PC-9 (cell line): ENCODE measurements at regions not wholly inside any gene's neighbourhood (a gene's known extent, or its start where the extent isn't known, plus 50 kb on each side); places are given as distances from the start of the nearest gene placed in this dataset.

ENCODE experiments used
- BruUV-seq: library from RNA; stranded (reverse); fragments of 400-500 nt; replicated peaks from 2 replicates; lab custom pipeline; 2021; lab: Mats Ljungman, UMichigan
- CTCF ChIA-PET: fragments of 300-600 bp; sonication (Branson Sonifier 250); formaldehyde crosslinking; loops from one replicate; lab custom pipeline; 2022; ENCODE audit warnings: antibody characterized with exemption; lab: Charles Lee
- POLR2A ChIA-PET: fragments of 300-600 bp; sonication (Branson Sonifier 250); formaldehyde crosslinking; loops from one replicate; lab custom pipeline; 2022; ENCODE audit warnings: antibody characterized with exemption; ENCODE audit not compliant: unreplicated experiment; lab: Charles Lee
- DNase-seq, 2 experiments: peaks; one replicate each; pipeline versions ENCODE4 v3.0.0 to v3.0.0-alpha.2; 2015 to 2022; ENCODE audit warnings: mixed read lengths in 1 of 2
- H2AFZ ChIP-seq: fragments of 200-600 bp; sonication (generic); 2 replicates; pipeline ENCODE4 v1.8.1; 2017; ENCODE audit warnings: antibody characterized with exemption
- H3F3A ChIP-seq: fragments of 200-600 bp; sonication (generic); 2 replicates; pipeline ENCODE4 v1.8.1; 2017; ENCODE audit warnings: antibody characterized with exemption, mild to moderate bottlenecking, low read depth; ENCODE audit not compliant: insufficient read depth
- H3K27ac ChIP-seq: fragments of 200-600 bp; sonication (generic); 2 replicates; pipeline ENCODE4 v1.6.1; 2016; ENCODE audit warnings: mixed run types
- H3K27me3 ChIP-seq: fragments of 200-600 bp; sonication (generic); 2 replicates; pipeline ENCODE4 v1.6.1; 2016; ENCODE audit warnings: low read depth, mixed run types; ENCODE audit not compliant: insufficient read depth
- H3K36me3 ChIP-seq: fragments of 200-600 bp; sonication (generic); 2 replicates; pipeline ENCODE4 v1.6.1; 2016; ENCODE audit warnings: low read depth, mixed run types
- H3K4me1 ChIP-seq: fragments of 200-600 bp; sonication (generic); replicated peaks from 2 replicates; pipeline ENCODE4 v1.6.1; 2016; ENCODE audit warnings: mixed run types; ENCODE audit not compliant: insufficient read depth
- H3K4me2 ChIP-seq: fragments of 200-600 bp; sonication (generic); 2 replicates; pipeline ENCODE4 v1.6.1; 2017; ENCODE audit warnings: mixed run types
- H3K4me3 ChIP-seq: fragments of 200-600 bp; sonication (generic); 2 replicates; pipeline ENCODE4 v1.6.1; 2016; ENCODE audit warnings: mixed run types
- H3K79me2 ChIP-seq: fragments of 200-600 bp; sonication (generic); 2 replicates; pipeline ENCODE4 v1.6.1; 2017; ENCODE audit warnings: low read depth, mixed run types
- H3K9me2 ChIP-seq: fragments of 200-600 bp; sonication (generic); 2 replicates; pipeline ENCODE4 v1.8.1; 2017; ENCODE audit warnings: mild to moderate bottlenecking; ENCODE audit not compliant: insufficient read depth
- H3K9me3 ChIP-seq: fragments of 200-600 bp; sonication (generic); 2 replicates; pipeline ENCODE4 v1.8.1; 2016; ENCODE audit warnings: low read depth; ENCODE audit not compliant: insufficient read depth
- H4K20me1 ChIP-seq: fragments of 200-600 bp; sonication (generic); 2 replicates; pipeline ENCODE4 v1.8.1; 2017; ENCODE audit not compliant: insufficient read depth
- CTCF ChIP-seq: fragments of 200-600 bp; sonication (generic); conservative IDR thresholded peaks from 2 replicates; pipeline ENCODE4 v1.6.1; 2017; ENCODE audit warnings: mixed run types, antibody characterized with exemption, mild to moderate bottlenecking, moderate library complexity
- EZH2 ChIP-seq: fragments of 200-600 bp; sonication (generic); IDR thresholded peaks from 2 replicates; pipeline ENCODE4 v1.8.0; 2017; ENCODE audit warnings: antibody characterized with exemption, low read depth
- intact Hi-C: fragments of 100-400 bp; cut with micrococcal nuclease; formaldehyde crosslinking; loops from one replicate; pipeline ENCODE4 v1.10.0; 2022; ENCODE audit not compliant: unreplicated experiment

- Histone ChIP-seq H3F3A (no peaks in the 10 kb centered on the region), H2AFZ (no peak overlapping the region), H3K27ac (no peak overlapping the region), H3K79me2 (no peaks in the 10 kb centered on the region), H3K9me3 (no peaks in the 10 kb centered on the region), H4K20me1 (no peaks in the 10 kb centered on the region), H3K4me2 (no peak overlapping the region), H3K9me2 (no peaks in the 10 kb centered on the region), H3K4me3 (no peak overlapping the region), H3K4me1 (no peaks in the 10 kb centered on the region), H3K27me3 (no peaks in the 10 kb centered on the region), H3K36me3 (no peaks in the 10 kb centered on the region)
- no peak for DNase-seq
- intact Hi-C loops, result no loop called here
- BruUV-seq, result no TSS peak
- CTCF ChIA-PET, result no interaction called here
- TF ChIP-seq EZH2, result no peak
- no peak for TF ChIP-seq CTCF
- POLR2A ChIA-PET, result no interaction called here
Observed at GRCh38 chr4:66433706-66434105, 763.4 kb upstream of the EPHA5 start.

GRCh38 chr4:66430856-66431255, 760.6 kb upstream of the EPHA5 start:
- Histone ChIP-seq H3K27ac (no peak overlapping the region), H3K9me2 (no peaks in the 10 kb centered on the region), H3K36me3 (no peaks in the 10 kb centered on the region), H3K4me1 (no peaks in the 10 kb centered on the region), H3K9me3 (no peaks in the 10 kb centered on the region), H3K27me3 (no peaks in the 10 kb centered on the region), H4K20me1 (no peaks in the 10 kb centered on the region), H3K79me2 (no peaks in the 10 kb centered on the region), H2AFZ (no peak overlapping the region), H3K4me2 (no peak overlapping the region), H3F3A (no peaks in the 10 kb centered on the region), H3K4me3 (no peak overlapping the region)
- intact Hi-C loops, result no loop called here
- no TSS peak for BruUV-seq
- no peak for TF ChIP-seq EZH2
- no peak for TF ChIP-seq CTCF
- ChIA-PET POLR2A (no interaction called here), CTCF (no interaction called here)
- DNase-seq, result no peak

GRCh38 chr4:66429276-66429675, 759.0 kb upstream of the EPHA5 start:
- no peaks in the 10 kb centered on the region for H3F3A ChIP-seq
- no peaks in the 10 kb centered on the region for H4K20me1 ChIP-seq
- H2AFZ ChIP-seq, result no peak overlapping the region
- no peaks in the 10 kb centered on the region for H3K4me1 ChIP-seq
- ChIA-PET POLR2A (no interaction called here), CTCF (no interaction called here)
- H3K79me2 ChIP-seq, result no peaks in the 10 kb centered on the region
- no peaks in the 10 kb centered on the region for H3K9me2 ChIP-seq
- H3K36me3 ChIP-seq, result no peaks in the 10 kb centered on the region
- TF ChIP-seq CTCF, result no peak
- no peak for TF ChIP-seq EZH2
- no peaks in the 10 kb centered on the region for H3K27me3 ChIP-seq
- no peak for DNase-seq
- intact Hi-C loops, result no loop called here
- H3K4me3 ChIP-seq, result no peak overlapping the region
- no peaks in the 10 kb centered on the region for H3K9me3 ChIP-seq
- BruUV-seq, result no TSS peak
- no peak overlapping the region for H3K4me2 ChIP-seq
- H3K27ac ChIP-seq, result no peak overlapping the region
